ENCODE measurements at regions not wholly inside any gene's neighbourhood (a gene's known extent, or its start where the extent isn't known, plus 50 kb on each side); places are given as distances from the start of the nearest gene placed in this dataset.
"Not testable (repeated sequence)": the region's sequence is repeated elsewhere in the genome, so short reads cannot be mapped to it uniquely, and the experiment has no call there.

GRCh38 chr2:59173325-59173724 lies 932.2 kb upstream of the FANCL start:
- Histone ChIP-seq H3K27ac (no peak overlapping the region), H3K36me3 (ENCODE audit: insufficient read depth in 1 of 2, low read depth in 1 of 2) (no peaks in the 10 kb centered on the region), H3K27me3 (ENCODE audit: insufficient read depth in 3 of 3, low read length in 2 of 3) (peaks cover 0 to 1% (median 0%) of the 10 kb centered on the region in 3 donors), H3K9me3 (no peaks in the 10 kb centered on the region), H3K4me3 (no peak overlapping the region), H3K4me1 (no peaks in the 10 kb centered on the region)
- no peak for TF ChIP-seq CTCF (IDR thresholded peaks at IDR 0.05)
- 88 to 90% (median 89%) methylated on average over 8 of the region's 8 CpGs for WGBS, 3 donors
- intact Hi-C loops (cut with DNase I) = no loop called here
- DNase-seq (no peak), ATAC-seq (no peak)

- intact Hi-C loops (cut with DNase I) = no loop called here
- H3K27ac ChIP-seq = no peak overlapping the region
- H3K4me3 ChIP-seq = no peak overlapping the region
- TF ChIP-seq CTCF (IDR thresholded peaks at IDR 0.05) = no peak
- H3K36me3 ChIP-seq (ENCODE audit: insufficient read depth in 1 of 2, low read depth in 1 of 2) = no peaks in the 10 kb centered on the region
- no peaks in the 10 kb centered on the region for H3K9me3 ChIP-seq
- peaks cover 0 to 1% (median 0%) of the 10 kb centered on the region in 3 donors for H3K27me3 ChIP-seq (ENCODE audit: insufficient read depth in 3 of 3, low read length in 2 of 3)
- no peaks in the 10 kb centered on the region for H3K4me1 ChIP-seq
- DNase-seq (no peak), ATAC-seq (no peak)
These were observed 929.9 kb upstream of the FANCL start for GRCh38 chr2:59171019-59171418.

- no peaks in the 10 kb centered on the region for H3K4me1 ChIP-seq
- H3K27me3 ChIP-seq (ENCODE audit: insufficient read depth in 3 of 3, low read length in 2 of 3) = peaks cover 0 to 1% (median 0%) of the 10 kb centered on the region in 3 donors
- intact Hi-C loops (cut with DNase I) = no loop called here
- DNase-seq = no peak
- 83 to 87% (median 83%) methylated on average over 4 of the region's 4 CpGs for WGBS, 3 donors
- TF ChIP-seq CTCF (IDR thresholded peaks at IDR 0.05) = no peak
- ATAC-seq = no peak
- no peak overlapping the region for H3K27ac ChIP-seq
- H3K4me3 ChIP-seq = no peak overlapping the region
- H3K9me3 ChIP-seq = no peaks in the 10 kb centered on the region
- no peaks in the 10 kb centered on the region for H3K36me3 ChIP-seq (ENCODE audit: insufficient read depth in 1 of 2, low read depth in 1 of 2)
These were observed 927.6 kb upstream of the FANCL start for GRCh38 chr2:59168766-59169165.

- no peaks in the 10 kb centered on the region for H3K4me1 ChIP-seq
- no peak for TF ChIP-seq CTCF (IDR thresholded peaks at IDR 0.05)
- no peaks in the 10 kb centered on the region for H3K9me3 ChIP-seq
- no peak overlapping the region for H3K27ac ChIP-seq
- DNase-seq (no peak), ATAC-seq (no peak)
- 71 to 82% (median 78%) methylated on average over 2 of the region's 2 CpGs for WGBS, 3 donors
- intact Hi-C loops (cut with DNase I) = no loop called here
- H3K27me3 ChIP-seq (ENCODE audit: insufficient read depth in 3 of 3, low read length in 2 of 3) = no peaks in the 10 kb centered on the region
- H3K36me3 ChIP-seq (ENCODE audit: insufficient read depth in 1 of 2, low read depth in 1 of 2) = no peaks in the 10 kb centered on the region
- H3K4me3 ChIP-seq = no peak overlapping the region
These were observed 926.4 kb upstream of the FANCL start for GRCh38 chr2:59167514-59167913.

GRCh38 chr2:59157908-59158307 lies 916.8 kb upstream of the FANCL start:
- ATAC-seq; intact Hi-C loops (cut with DNase I); H3K4me3 ChIP-seq; DNase-seq; H3K27me3 ChIP-seq (ENCODE audit: insufficient read depth in 3 of 3, low read length in 2 of 3); H3K27ac ChIP-seq; H3K4me1 ChIP-seq; H3K36me3 ChIP-seq (ENCODE audit: insufficient read depth in 1 of 2, low read depth in 1 of 2); H3K9me3 ChIP-seq: not testable (repeated sequence)
- 61 to 73% (median 67%) methylated on average over 1 of the region's 1 CpG for WGBS, 3 donors
